SK-N-SH (cell line): ENCODE measurements at regions not wholly inside any gene's neighbourhood (a gene's known extent, or its start where the extent isn't known, plus 50 kb on each side); places are given as distances from the start of the nearest gene placed in this dataset.

Experiments
- CTCF ChIA-PET: fragments of 300-600, 350-600 bp; formaldehyde crosslinking; extraction: SDS; loops from one replicate; lab custom pipeline; 2021; lab: Yijun Ruan, JAX
- POLR2A ChIA-PET: fragments of 350-600 bp; sonication (Branson Sonifier 250); formaldehyde crosslinking; extraction: SDS; loops from one replicate; lab custom pipeline; 2020; ENCODE audit warnings: antibody characterized with exemption, inconsistent platforms; lab: Yijun Ruan, JAX
- DNase-seq: peaks from one replicate; pipeline ENCODE4 v3.0.0; 2012
- H2AFZ ChIP-seq: fragments of 200-600 bp; sonication (generic); 2 replicates; pipeline ENCODE4 v1.8.1; 2016; ENCODE audit warnings: antibody characterized with exemption, mild to moderate bottlenecking, low read depth
- H3F3A ChIP-seq: fragments of 200-600 bp; sonication (generic); replicated peaks from 2 replicates; pipeline ENCODE3; 2016; ENCODE audit warnings: antibody characterized with exemption, mild to moderate bottlenecking; ENCODE audit not compliant: insufficient read depth
- H3K27ac ChIP-seq, 2 experiments: fragments of 200-500 bp in 1 of 2; fragments of 200-600 bp in 1 of 2; sonication (Bioruptor generic) in 1 of 2; sonication (generic), shearing (Covaris generic) in 1 of 2; 2 replicates each; pipeline versions ENCODE4 v1.5.1 to v1.6.1; 2014 to 2016; ENCODE audit warnings: low read depth in 2 of 2, inconsistent platforms in 1 of 2, low read length in 1 of 2, mild to moderate bottlenecking in 1 of 2, mixed read lengths in 1 of 2
- H3K27me3 ChIP-seq: fragments of 200-600 bp; sonication (generic), shearing (Covaris generic); 2 replicates; pipeline ENCODE4 v1.6.1; 2016; ENCODE audit warnings: mixed run types; ENCODE audit not compliant: insufficient read depth
- H3K36me3 ChIP-seq, 2 experiments: fragments of 200-500 bp in 1 of 2; fragments of 200-600 bp in 1 of 2; sonication (Bioruptor generic) in 1 of 2; sonication (generic) in 1 of 2; replicated peaks in 1 of 2; 2 replicates each; pipeline versions ENCODE3 to v1.5.1; 2014 to 2016; ENCODE audit warnings: low read length in 1 of 2, mild to moderate bottlenecking in 1 of 2; ENCODE audit not compliant: insufficient read depth in 2 of 2, control insufficient read depth in 1 of 2
- H3K4me1 ChIP-seq, 2 experiments: fragments of 200-500 bp in 1 of 2; fragments of 200-600 bp in 1 of 2; sonication (Bioruptor generic) in 1 of 2; sonication (generic), shearing (Covaris generic) in 1 of 2; 2 replicates each; pipeline versions ENCODE4 v1.5.1 to v1.6.1; 2014 to 2016; ENCODE audit warnings: low read depth in 1 of 2, low read length in 1 of 2, mixed run types in 1 of 2; ENCODE audit not compliant: insufficient read depth in 2 of 2, control insufficient read depth in 1 of 2
- H3K4me2 ChIP-seq: fragments of 200-600 bp; sonication (generic), shearing (Covaris generic); 2 replicates; pipeline ENCODE4 v1.6.1; 2017; ENCODE audit warnings: mixed run types
- H3K4me3 ChIP-seq, 2 experiments: fragments of 200-500 bp in 1 of 2; fragments of 200-600 bp in 1 of 2; sonication (Bioruptor generic) in 1 of 2; sonication (generic), shearing (Covaris generic) in 1 of 2; 2 replicates each; pipeline versions ENCODE4 v1.5.1 to v1.8.1; 2014 to 2016; ENCODE audit warnings: low read depth in 2 of 2, inconsistent platforms in 1 of 2, low read length in 1 of 2, mild to moderate bottlenecking in 1 of 2, mixed read lengths in 1 of 2, moderate library complexity in 1 of 2
- H3K79me2 ChIP-seq: fragments of 200-600 bp; sonication (generic); 2 replicates; pipeline ENCODE4 v1.8.1; 2017; ENCODE audit warnings: mild to moderate bottlenecking; ENCODE audit not compliant: insufficient read depth
- H3K9ac ChIP-seq: fragments of 200-600 bp; sonication (generic); 2 replicates; pipeline ENCODE4 v1.6.1; 2017; ENCODE audit warnings: mixed run types
- H3K9me2 ChIP-seq: fragments of 200-600 bp; sonication (generic); 2 replicates; pipeline ENCODE4 v1.6.1; 2017; ENCODE audit warnings: mixed run types
- H3K9me3 ChIP-seq: fragments of 200-600 bp; sonication (generic); 2 replicates; pipeline ENCODE4 v1.6.1; 2017; ENCODE audit warnings: mixed run types, mild to moderate bottlenecking, moderate library complexity
- H4K20me1 ChIP-seq: fragments of 200-600 bp; sonication (generic); 2 replicates; pipeline ENCODE4 v1.6.1; 2017; ENCODE audit warnings: mild to moderate bottlenecking, mixed run types; ENCODE audit not compliant: insufficient read depth
- EZH2phosphoT487 ChIP-seq: fragments of 200-600 bp; sonication (generic); IDR thresholded peaks from 2 replicates; pipeline ENCODE4 v1.6.1; 2017; ENCODE audit warnings: low read depth, mixed run types, mild to moderate bottlenecking, antibody characterized with exemption, moderate library complexity, borderline replicate concordance
- FOSL2 ChIP-seq: IDR thresholded peaks from 2 replicates; pipeline ENCODE4 v1.4.0; 2012; ENCODE audit warnings: low read depth, mild to moderate bottlenecking, moderate library complexity, borderline replicate concordance
- GABPA ChIP-seq: IDR thresholded peaks from 2 replicates; pipeline ENCODE4 v1.4.0; 2012; ENCODE audit warnings: low read depth, mild to moderate bottlenecking
- POLR2AphosphoS5 ChIP-seq: IDR thresholded peaks from 2 replicates; pipeline ENCODE4 v1.6.1; 2012; ENCODE audit warnings: low read depth, low read length
- RAD21 ChIP-seq: IDR thresholded peaks from 2 replicates; pipeline ENCODE4 v1.6.1; 2012; ENCODE audit warnings: mild to moderate bottlenecking, low read length
- RFX5 ChIP-seq: IDR thresholded peaks from 2 replicates; pipeline ENCODE4 v1.6.1; 2012; ENCODE audit warnings: mild to moderate bottlenecking, improper control_type of control experiment, low read length
- WGBS: methylation state at CpG from one replicate; pipeline ENCODE4 v1.1.6; 2017; ENCODE audit warnings: low lambda C conversion rate; 5-methylcytosine and 5-hydroxymethylcytosine counted together
- TF ChIP-seq, protein P1 (sequence below): fragments of 150-350 bp; IDR thresholded peaks from 2 replicates; pipeline ENCODE4 v1.6.1; 2016; ENCODE audit warnings: mild to moderate bottlenecking, low read depth, low read length
- TF ChIP-seq, protein P2 (sequence below): IDR thresholded peaks from 2 replicates; pipeline ENCODE4 v1.6.1; 2012; ENCODE audit warnings: mild to moderate bottlenecking, low read depth, low read length, moderate library complexity
- TF ChIP-seq, protein P3 (sequence below): IDR thresholded peaks from 2 replicates; pipeline ENCODE4 v1.4.0; 2012; ENCODE audit warnings: low read depth
- TF ChIP-seq, protein P4 (sequence below): IDR thresholded peaks from 2 replicates; pipeline ENCODE4 v1.4.0; 2012; ENCODE audit warnings: low read depth, borderline replicate concordance

DNA sequence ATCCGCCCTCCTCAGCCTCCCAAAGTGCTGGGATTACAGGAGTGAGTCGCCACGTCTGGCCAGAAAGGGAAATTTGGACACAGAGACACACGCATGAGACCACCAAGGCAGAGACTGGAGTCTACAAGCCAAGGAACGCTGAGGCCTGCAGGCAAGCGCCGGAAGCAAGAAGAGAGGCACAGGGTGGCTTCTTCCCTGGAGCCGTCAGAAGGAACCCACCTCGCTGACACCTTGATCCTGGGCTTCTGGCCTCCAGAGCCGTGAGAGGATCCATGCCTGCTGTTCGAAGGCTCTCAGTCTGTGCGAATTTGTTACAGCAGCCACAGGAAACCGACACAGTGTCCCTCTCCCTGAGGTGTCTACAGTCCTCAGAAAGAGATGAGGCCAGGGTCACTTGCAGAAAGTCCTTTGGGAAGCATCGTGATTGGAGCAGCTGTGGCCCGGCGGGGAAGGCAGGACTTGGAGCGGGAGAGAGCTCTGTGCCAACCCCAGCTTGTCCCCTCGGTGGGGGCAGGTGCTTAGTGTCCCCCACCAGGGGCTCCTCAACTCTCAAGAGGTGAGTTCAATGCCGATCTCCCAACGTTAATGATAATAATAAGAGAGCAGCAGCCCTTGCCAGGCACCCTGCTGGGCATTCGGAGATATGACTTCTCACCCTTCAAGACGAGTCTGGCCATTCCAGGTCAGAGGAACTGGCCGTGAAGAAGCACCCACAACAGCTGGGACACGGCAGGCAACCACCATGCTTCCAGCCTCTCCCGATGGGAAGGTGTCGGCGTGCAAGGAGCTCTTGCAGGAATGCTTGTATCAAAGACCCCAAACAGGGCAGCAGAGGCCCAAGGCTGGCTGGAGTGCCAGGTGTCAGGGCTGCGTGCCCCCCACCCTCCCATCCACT lies 68.4 kb upstream of the TNRC6C start:
- 72% methylated on average over 28 of the region's 28 CpGs for WGBS
- no peaks in the 10 kb centered on the region; the same call in 1 of the 2 replicates for H3K27me3 ChIP-seq

DNA sequence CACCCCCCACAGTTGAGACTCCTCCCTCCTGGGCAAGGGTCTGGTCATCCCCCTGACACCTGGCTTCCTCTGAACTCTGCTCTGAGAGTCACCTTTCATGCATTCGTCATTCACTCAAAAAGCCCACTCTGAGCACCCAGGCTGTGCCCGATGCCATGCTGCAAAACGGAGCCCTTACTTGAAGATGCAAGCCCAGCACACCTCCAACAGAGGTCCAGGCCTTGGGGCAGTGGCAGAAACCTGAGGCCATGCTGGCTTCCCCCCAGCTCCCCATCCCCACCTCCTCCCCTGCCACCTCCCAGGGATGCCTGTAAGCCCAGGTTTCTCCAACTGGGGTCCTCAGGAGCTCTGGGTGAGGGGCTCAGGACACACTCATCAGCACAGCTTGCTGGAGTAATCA lies 67.7 kb upstream of the TNRC6C start:
- DNase-seq = no peak
- H3K9me2 ChIP-seq = no peaks in the 10 kb centered on the region
- H3K36me3 ChIP-seq = no peaks in the 10 kb centered on the region
- no peaks in the 10 kb centered on the region; the same call in 1 of the 2 replicates for H3K27me3 ChIP-seq
- no peaks in the 10 kb centered on the region for H3F3A ChIP-seq
- CTCF ChIA-PET = interaction anchor here (0.6 to 2.2 kb wide), 6 partner anchors 9 to 348 kb away, joined by 3 to 9 read pairs (median 4); no protein-coding TSS in a partner anchor
- TF ChIP-seq, protein P1, sequence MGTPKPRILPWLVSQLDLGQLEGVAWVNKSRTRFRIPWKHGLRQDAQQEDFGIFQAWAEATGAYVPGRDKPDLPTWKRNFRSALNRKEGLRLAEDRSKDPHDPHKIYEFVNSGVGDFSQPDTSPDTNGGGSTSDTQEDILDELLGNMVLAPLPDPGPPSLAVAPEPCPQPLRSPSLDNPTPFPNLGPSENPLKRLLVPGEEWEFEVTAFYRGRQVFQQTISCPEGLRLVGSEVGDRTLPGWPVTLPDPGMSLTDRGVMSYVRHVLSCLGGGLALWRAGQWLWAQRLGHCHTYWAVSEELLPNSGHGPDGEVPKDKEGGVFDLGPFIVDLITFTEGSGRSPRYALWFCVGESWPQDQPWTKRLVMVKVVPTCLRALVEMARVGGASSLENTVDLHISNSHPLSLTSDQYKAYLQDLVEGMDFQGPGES = no peak
- TF ChIP-seq, protein P2, sequence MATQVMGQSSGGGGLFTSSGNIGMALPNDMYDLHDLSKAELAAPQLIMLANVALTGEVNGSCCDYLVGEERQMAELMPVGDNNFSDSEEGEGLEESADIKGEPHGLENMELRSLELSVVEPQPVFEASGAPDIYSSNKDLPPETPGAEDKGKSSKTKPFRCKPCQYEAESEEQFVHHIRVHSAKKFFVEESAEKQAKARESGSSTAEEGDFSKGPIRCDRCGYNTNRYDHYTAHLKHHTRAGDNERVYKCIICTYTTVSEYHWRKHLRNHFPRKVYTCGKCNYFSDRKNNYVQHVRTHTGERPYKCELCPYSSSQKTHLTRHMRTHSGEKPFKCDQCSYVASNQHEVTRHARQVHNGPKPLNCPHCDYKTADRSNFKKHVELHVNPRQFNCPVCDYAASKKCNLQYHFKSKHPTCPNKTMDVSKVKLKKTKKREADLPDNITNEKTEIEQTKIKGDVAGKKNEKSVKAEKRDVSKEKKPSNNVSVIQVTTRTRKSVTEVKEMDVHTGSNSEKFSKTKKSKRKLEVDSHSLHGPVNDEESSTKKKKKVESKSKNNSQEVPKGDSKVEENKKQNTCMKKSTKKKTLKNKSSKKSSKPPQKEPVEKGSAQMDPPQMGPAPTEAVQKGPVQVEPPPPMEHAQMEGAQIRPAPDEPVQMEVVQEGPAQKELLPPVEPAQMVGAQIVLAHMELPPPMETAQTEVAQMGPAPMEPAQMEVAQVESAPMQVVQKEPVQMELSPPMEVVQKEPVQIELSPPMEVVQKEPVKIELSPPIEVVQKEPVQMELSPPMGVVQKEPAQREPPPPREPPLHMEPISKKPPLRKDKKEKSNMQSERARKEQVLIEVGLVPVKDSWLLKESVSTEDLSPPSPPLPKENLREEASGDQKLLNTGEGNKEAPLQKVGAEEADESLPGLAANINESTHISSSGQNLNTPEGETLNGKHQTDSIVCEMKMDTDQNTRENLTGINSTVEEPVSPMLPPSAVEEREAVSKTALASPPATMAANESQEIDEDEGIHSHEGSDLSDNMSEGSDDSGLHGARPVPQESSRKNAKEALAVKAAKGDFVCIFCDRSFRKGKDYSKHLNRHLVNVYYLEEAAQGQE = no peak
- TF ChIP-seq POLR2AphosphoS5 = no peak
- TF ChIP-seq, protein P3, sequence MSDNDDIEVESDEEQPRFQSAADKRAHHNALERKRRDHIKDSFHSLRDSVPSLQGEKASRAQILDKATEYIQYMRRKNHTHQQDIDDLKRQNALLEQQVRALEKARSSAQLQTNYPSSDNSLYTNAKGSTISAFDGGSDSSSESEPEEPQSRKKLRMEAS = no peak
- TF ChIP-seq, all 33 proteins: peak for 0
- Histone ChIP-seq H3K9me3 (no peaks in the 10 kb centered on the region), H3K4me3 (no peak overlapping the region), H3K79me2 (no peaks in the 10 kb centered on the region), H3K4me2 (no peak overlapping the region), H3K27ac (no peak overlapping the region), H3K4me1 (peaks cover 0 to 8% of the 10 kb centered on the region in 2 experiments; a peak in 1 of 4 replicates), H4K20me1 (no peaks in the 10 kb centered on the region), H2AFZ (no peak overlapping the region), H3K9ac (no peak overlapping the region)
- WGBS = 76% methylated on average over 3 of the region's 3 CpGs
- POLR2A ChIA-PET = no interaction called here

More for the DNA sequence above, 68.4 kb upstream of the TNRC6C start:
- Histone ChIP-seq H3K4me1 (peaks cover 0 to 8% of the 10 kb centered on the region in 2 experiments; a peak in 1 of 4 replicates), H3K79me2 (no peaks in the 10 kb centered on the region), H3K9me2 (no peaks in the 10 kb centered on the region), H4K20me1 (no peaks in the 10 kb centered on the region), H3K9ac (no peak overlapping the region), H3K9me3 (no peaks in the 10 kb centered on the region), H3K4me2 (no peak overlapping the region), H3K27ac (no peak overlapping the region), H3K36me3 (no peaks in the 10 kb centered on the region), H2AFZ (no peak overlapping the region), H3K4me3 (no peak overlapping the region), H3F3A (no peaks in the 10 kb centered on the region)
- DNase-seq = no peak
- TF ChIP-seq FOSL2 (no peak), EZH2phosphoT487 (no peak), RAD21 (no peak), RFX5 (no peak), GABPA (no peak)
- TF ChIP-seq, protein P4, sequence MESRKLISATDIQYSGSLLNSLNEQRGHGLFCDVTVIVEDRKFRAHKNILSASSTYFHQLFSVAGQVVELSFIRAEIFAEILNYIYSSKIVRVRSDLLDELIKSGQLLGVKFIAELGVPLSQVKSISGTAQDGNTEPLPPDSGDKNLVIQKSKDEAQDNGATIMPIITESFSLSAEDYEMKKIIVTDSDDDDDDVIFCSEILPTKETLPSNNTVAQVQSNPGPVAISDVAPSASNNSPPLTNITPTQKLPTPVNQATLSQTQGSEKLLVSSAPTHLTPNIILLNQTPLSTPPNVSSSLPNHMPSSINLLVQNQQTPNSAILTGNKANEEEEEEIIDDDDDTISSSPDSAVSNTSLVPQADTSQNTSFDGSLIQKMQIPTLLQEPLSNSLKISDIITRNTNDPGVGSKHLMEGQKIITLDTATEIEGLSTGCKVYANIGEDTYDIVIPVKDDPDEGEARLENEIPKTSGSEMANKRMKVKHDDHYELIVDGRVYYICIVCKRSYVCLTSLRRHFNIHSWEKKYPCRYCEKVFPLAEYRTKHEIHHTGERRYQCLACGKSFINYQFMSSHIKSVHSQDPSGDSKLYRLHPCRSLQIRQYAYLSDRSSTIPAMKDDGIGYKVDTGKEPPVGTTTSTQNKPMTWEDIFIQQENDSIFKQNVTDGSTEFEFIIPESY = no peak
- ChIA-PET POLR2A (no interaction called here), CTCF (interaction anchor here (0.6 to 2.2 kb wide), 4 partner anchors 10 to 522 kb away, joined by 3 to 9 read pairs (median 4); no protein-coding TSS in a partner anchor)
